ENCODE measurements at regions not wholly inside any gene's neighbourhood (a gene's known extent, or its start where the extent isn't known, plus 50 kb on each side); places are given as distances from the start of the nearest gene placed in this dataset.

- H3K14ac ChIP-seq (ENCODE audit: low read length in 2 of 2) = no peak overlapping the region
- no peak overlapping the region for H3K23ac ChIP-seq (ENCODE audit: low read length in 2 of 2)
- no peaks in the 10 kb centered on the region for H3K36me3 ChIP-seq (ENCODE audit: control insufficient read depth in 1 of 2, insufficient read depth in 2 of 2, low read depth in 1 of 2, low read length in 2 of 2)
- H3K27ac ChIP-seq (ENCODE audit: low read length, poor library complexity, severe bottlenecking) = no peak overlapping the region
- H3K27me3 ChIP-seq (ENCODE audit: control insufficient read depth in 1 of 2, insufficient read depth in 1 of 2, low read length in 2 of 2) = peaks cover 0 to 6% of the 10 kb centered on the region in 2 experiments
- H2BK15ac ChIP-seq (ENCODE audit: low read depth, poor library complexity, severe bottlenecking) = no peak overlapping the region
- H2AFZ ChIP-seq (ENCODE audit: low read depth, low read length) = no peak overlapping the region
- H3K79me1 ChIP-seq (replicated peaks; ENCODE audit: low read length, poor library complexity, severe bottlenecking) = no peaks in the 10 kb centered on the region
- H2BK5ac ChIP-seq (ENCODE audit: low read depth, low read length, poor library complexity, severe bottlenecking) = no peak overlapping the region
- H3K4me2 ChIP-seq (ENCODE audit: low read length, poor library complexity, severe bottlenecking) = no peak overlapping the region
- H2BK120ac ChIP-seq (ENCODE audit: low read depth, low read length) = no peak overlapping the region
- H4K91ac ChIP-seq (ENCODE audit: low read length) = no peak overlapping the region
- no peak overlapping the region for H3K9ac ChIP-seq (ENCODE audit: low read length)
- H2AK5ac ChIP-seq (ENCODE audit: low read length, severe bottlenecking) = no peak overlapping the region
- peaks cover 10% of the 10 kb centered on the region for H3K9me3 ChIP-seq (ENCODE audit: control insufficient read depth, low read length)
- no peak for DNase-seq
- H3K4me1 ChIP-seq (ENCODE audit: control insufficient read depth, insufficient read depth, low read depth, low read length) = peaks cover 3% of the 10 kb centered on the region
- H4K8ac ChIP-seq (ENCODE audit: low read length) = no peak overlapping the region
- H3K4ac ChIP-seq (ENCODE audit: low read depth in 1 of 2, low read length in 2 of 2) = no peak overlapping the region
- 75% methylated on average over 1 of the region's 1 CpG for WGBS
- no peak overlapping the region for H3K18ac ChIP-seq (ENCODE audit: low read depth in 1 of 2, low read length in 2 of 2)
- no peak overlapping the region for H3K4me3 ChIP-seq (ENCODE audit: insufficient read depth in 1 of 2, low read depth in 1 of 2, low read length in 2 of 2)
- no peak overlapping the region for H2BK12ac ChIP-seq (ENCODE audit: low read length in 2 of 2)
These were observed 87.3 kb upstream of the IRX5 start for GRCh38 chr16:54843424-54843750.

- Histone ChIP-seq H3K4ac (ENCODE audit: low read depth in 1 of 2, low read length in 2 of 2) (no peak overlapping the region), H3K9me3 (ENCODE audit: control insufficient read depth, low read length) (peaks cover 10% of the 10 kb centered on the region), H3K27me3 (ENCODE audit: control insufficient read depth in 1 of 2, insufficient read depth in 1 of 2, low read length in 2 of 2) (peaks cover 0 to 11% of the 10 kb centered on the region in 2 experiments), H3K4me3 (ENCODE audit: insufficient read depth in 1 of 2, low read depth in 1 of 2, low read length in 2 of 2) (no peak overlapping the region), H4K8ac (ENCODE audit: low read length) (no peak overlapping the region), H3K4me1 (ENCODE audit: control insufficient read depth, insufficient read depth, low read depth, low read length) (peaks cover 3% of the 10 kb centered on the region), H3K4me2 (ENCODE audit: low read length, poor library complexity, severe bottlenecking) (no peak overlapping the region), H2BK12ac (ENCODE audit: low read length in 2 of 2) (no peak overlapping the region), H4K91ac (ENCODE audit: low read length) (no peak overlapping the region), H2BK15ac (ENCODE audit: low read depth, poor library complexity, severe bottlenecking) (no peak overlapping the region), H3K9ac (ENCODE audit: low read length) (no peak overlapping the region), H3K36me3 (ENCODE audit: control insufficient read depth in 1 of 2, insufficient read depth in 2 of 2, low read depth in 1 of 2, low read length in 2 of 2) (no peaks in the 10 kb centered on the region), H3K79me1 (replicated peaks; ENCODE audit: low read length, poor library complexity, severe bottlenecking) (no peaks in the 10 kb centered on the region), H3K18ac (ENCODE audit: low read depth in 1 of 2, low read length in 2 of 2) (no peak overlapping the region), H3K23ac (ENCODE audit: low read length in 2 of 2) (no peak overlapping the region), H2AK5ac (ENCODE audit: low read length, severe bottlenecking) (no peak overlapping the region), H2BK120ac (ENCODE audit: low read depth, low read length) (no peak overlapping the region), H3K27ac (ENCODE audit: low read length, poor library complexity, severe bottlenecking) (no peak overlapping the region), H2AFZ (ENCODE audit: low read depth, low read length) (no peak overlapping the region), H2BK5ac (ENCODE audit: low read depth, low read length, poor library complexity, severe bottlenecking) (no peak overlapping the region), H3K14ac (ENCODE audit: low read length in 2 of 2) (no peak overlapping the region)
- WGBS = 60% methylated on average over 1 of the region's 5 CpGs
- no peak for DNase-seq
These were observed 87.8 kb upstream of the IRX5 start for GRCh38 chr16:54842743-54843423.

DNA sequence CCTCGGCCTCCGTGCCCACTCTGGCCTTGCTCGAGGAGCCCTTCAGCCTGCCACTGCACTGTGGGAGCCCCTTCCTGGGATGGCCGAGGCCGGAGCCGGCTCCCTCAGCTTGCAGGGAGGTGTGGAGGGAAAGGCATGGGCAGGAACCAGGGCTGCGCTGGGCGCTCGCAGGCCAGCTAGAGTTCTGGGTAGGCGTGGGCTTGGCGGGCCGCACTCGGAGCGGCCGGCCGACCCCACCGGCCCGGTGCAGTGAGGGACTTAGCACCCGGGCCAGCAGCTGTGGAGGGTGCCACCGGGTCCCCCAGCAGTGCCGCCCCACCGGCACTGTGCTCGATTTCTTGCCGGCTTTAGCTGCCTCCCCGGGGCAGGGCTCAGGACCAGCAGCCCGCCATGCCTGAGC, 101.0 kb upstream of the IRX5 start:
- H3K4ac ChIP-seq (ENCODE audit: low read depth in 1 of 2, low read length in 2 of 2) = no peak overlapping the region
- no peak overlapping the region for H2BK15ac ChIP-seq (ENCODE audit: low read depth, poor library complexity, severe bottlenecking)
- DNase-seq = no peak
- no peak overlapping the region for H3K9ac ChIP-seq (ENCODE audit: low read length)
- no peak overlapping the region for H2BK12ac ChIP-seq (ENCODE audit: low read length in 2 of 2)
- peaks cover 12% of the 10 kb centered on the region for H3K9me3 ChIP-seq (ENCODE audit: control insufficient read depth, low read length)
- WGBS = 92% methylated on average over 25 of the region's 26 CpGs
- H3K4me3 ChIP-seq (ENCODE audit: insufficient read depth in 1 of 2, low read depth in 1 of 2, low read length in 2 of 2) = peak overlapping the region in 1 of 2 experiments; percentile 17
- no peak overlapping the region for H3K23ac ChIP-seq (ENCODE audit: low read length in 2 of 2)
- no peaks in the 10 kb centered on the region for H3K79me1 ChIP-seq (replicated peaks; ENCODE audit: low read length, poor library complexity, severe bottlenecking)
- H2AFZ ChIP-seq (ENCODE audit: low read depth, low read length) = no peak overlapping the region
- no peak overlapping the region for H3K18ac ChIP-seq (ENCODE audit: low read depth in 1 of 2, low read length in 2 of 2)
- H3K14ac ChIP-seq (ENCODE audit: low read length in 2 of 2) = no peak overlapping the region
- H2BK120ac ChIP-seq (ENCODE audit: low read depth, low read length) = no peak overlapping the region
- peaks cover 0 to 6% of the 10 kb centered on the region in 2 experiments for H3K36me3 ChIP-seq (ENCODE audit: control insufficient read depth in 1 of 2, insufficient read depth in 2 of 2, low read depth in 1 of 2, low read length in 2 of 2)
- H3K27me3 ChIP-seq (ENCODE audit: control insufficient read depth in 1 of 2, insufficient read depth in 1 of 2, low read length in 2 of 2) = no peaks in the 10 kb centered on the region
- H4K8ac ChIP-seq (ENCODE audit: low read length) = no peak overlapping the region
- H4K91ac ChIP-seq (ENCODE audit: low read length) = no peak overlapping the region
- no peak overlapping the region for H2BK5ac ChIP-seq (ENCODE audit: low read depth, low read length, poor library complexity, severe bottlenecking)
- H3K4me2 ChIP-seq (ENCODE audit: low read length, poor library complexity, severe bottlenecking) = no peak overlapping the region
- H2AK5ac ChIP-seq (ENCODE audit: low read length, severe bottlenecking) = no peak overlapping the region
- no peaks in the 10 kb centered on the region for H3K4me1 ChIP-seq (ENCODE audit: control insufficient read depth, insufficient read depth, low read depth, low read length)
- no peak overlapping the region for H3K27ac ChIP-seq (ENCODE audit: low read length, poor library complexity, severe bottlenecking)

GRCh38 chr16:54822892-54823291, 107.8 kb upstream of the IRX5 start:
- Histone ChIP-seq H2BK120ac (ENCODE audit: low read depth, low read length) (no peak overlapping the region), H3K23ac (ENCODE audit: low read length in 2 of 2) (no peak overlapping the region), H3K27me3 (ENCODE audit: control insufficient read depth in 1 of 2, insufficient read depth in 1 of 2, low read length in 2 of 2) (no peaks in the 10 kb centered on the region)

More at GRCh38 chr16:54822892-54823291, 107.8 kb upstream of the IRX5 start:
- no peak overlapping the region for H2BK12ac ChIP-seq (ENCODE audit: low read length in 2 of 2)
- H4K91ac ChIP-seq (ENCODE audit: low read length) = no peak overlapping the region
- H2BK5ac ChIP-seq (ENCODE audit: low read depth, low read length, poor library complexity, severe bottlenecking) = no peak overlapping the region
- H4K8ac ChIP-seq (ENCODE audit: low read length) = no peak overlapping the region
- DNase-seq = no peak
- no peak overlapping the region for H3K18ac ChIP-seq (ENCODE audit: low read depth in 1 of 2, low read length in 2 of 2)
- no peak overlapping the region for H3K4me2 ChIP-seq (ENCODE audit: low read length, poor library complexity, severe bottlenecking)
- WGBS = 76% methylated on average over 4 of the region's 4 CpGs
- no peak overlapping the region for H3K4ac ChIP-seq (ENCODE audit: low read depth in 1 of 2, low read length in 2 of 2)
- H2BK15ac ChIP-seq (ENCODE audit: low read depth, poor library complexity, severe bottlenecking) = no peak overlapping the region
- peaks cover 5% of the 10 kb centered on the region for H3K9me3 ChIP-seq (ENCODE audit: control insufficient read depth, low read length)
- H3K27ac ChIP-seq (ENCODE audit: low read length, poor library complexity, severe bottlenecking) = no peak overlapping the region
- no peak overlapping the region for H2AK5ac ChIP-seq (ENCODE audit: low read length, severe bottlenecking)
- H3K9ac ChIP-seq (ENCODE audit: low read length) = no peak overlapping the region
- H3K4me1 ChIP-seq (ENCODE audit: control insufficient read depth, insufficient read depth, low read depth, low read length) = no peaks in the 10 kb centered on the region
- H3K4me3 ChIP-seq (ENCODE audit: insufficient read depth in 1 of 2, low read depth in 1 of 2, low read length in 2 of 2) = no peak overlapping the region
- H3K79me1 ChIP-seq (replicated peaks; ENCODE audit: low read length, poor library complexity, severe bottlenecking) = no peaks in the 10 kb centered on the region
- no peak overlapping the region for H2AFZ ChIP-seq (ENCODE audit: low read depth, low read length)
- no peak overlapping the region for H3K14ac ChIP-seq (ENCODE audit: low read length in 2 of 2)
- no peaks in the 10 kb centered on the region for H3K36me3 ChIP-seq (ENCODE audit: control insufficient read depth in 1 of 2, insufficient read depth in 2 of 2, low read depth in 1 of 2, low read length in 2 of 2)
